Large intestine (tissue), 3 donors: ENCODE measurements at regions not wholly inside any gene's neighbourhood (a gene's known extent, or its start where the extent isn't known, plus 50 kb on each side); places are given as distances from the start of the nearest gene placed in this dataset.

Source experiments
- DNase-seq, 2 donors: peaks; one replicate each; pipeline versions ENCODE4 v3.0.0 to v3.0.0-alpha.2; 2013
- H3K27ac ChIP-seq: one replicate; pipeline ENCODE4 v1.5.1; 2013; ENCODE audit warnings: low read length
- H3K27me3 ChIP-seq: 2 replicates; pipeline ENCODE4 v1.6.1; 2013; ENCODE audit warnings: low read length; ENCODE audit not compliant: control insufficient read depth, insufficient read depth
- H3K36me3 ChIP-seq: 2 replicates; pipeline ENCODE4 v1.6.1; 2013; ENCODE audit warnings: low read length; ENCODE audit not compliant: control insufficient read depth, insufficient read depth
- H3K4me1 ChIP-seq: one replicate; pipeline ENCODE4 v1.6.1; 2013; ENCODE audit warnings: low read length; ENCODE audit not compliant: control insufficient read depth, insufficient read depth
- H3K4me3 ChIP-seq: one replicate; pipeline ENCODE4 v1.5.1; 2013; ENCODE audit warnings: low read length
- H3K9me3 ChIP-seq: one replicate; pipeline ENCODE4 v1.6.1; 2013; ENCODE audit warnings: mild to moderate bottlenecking, low read depth, low read length, moderate library complexity; ENCODE audit not compliant: control insufficient read depth
- WGBS: methylation state at CpG from one replicate; pipeline ENCODE4 v1.1.5; 2013; ENCODE audit warnings: low lambda C conversion rate; ENCODE audit not compliant: insufficient coverage; 5-methylcytosine and 5-hydroxymethylcytosine counted together

DNA sequence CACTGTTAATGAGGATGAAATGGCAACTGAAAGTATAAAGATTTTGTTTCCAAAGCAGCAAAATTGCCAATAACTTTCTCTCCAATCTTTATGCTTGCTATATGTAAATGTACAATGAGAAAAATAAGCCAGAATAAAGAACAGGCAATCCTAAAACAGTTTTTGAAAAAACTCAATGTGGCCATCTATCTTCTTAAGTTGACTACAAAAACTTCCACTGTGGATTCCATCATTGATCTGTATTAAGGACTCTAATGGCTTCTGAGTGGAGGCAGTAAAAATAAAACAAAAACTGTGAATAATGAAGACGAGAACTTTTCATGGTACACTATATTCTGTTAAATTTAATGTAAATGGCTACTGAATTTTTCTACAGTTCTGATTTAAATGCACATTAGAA, 382.9 kb downstream of the TMEM232 start:
- H3K9me3 ChIP-seq: no peaks in the 10 kb centered on the region
- DNase-seq: no peak
- H3K4me3 ChIP-seq: no peak overlapping the region
- H3K36me3 ChIP-seq: no peaks in the 10 kb centered on the region
- no peaks in the 10 kb centered on the region for H3K27me3 ChIP-seq
- no peak overlapping the region for H3K27ac ChIP-seq
- H3K4me1 ChIP-seq: peaks cover 4% of the 10 kb centered on the region
- WGBS: no CpG with 5 or more reads among the region's 1 CpG

DNA sequence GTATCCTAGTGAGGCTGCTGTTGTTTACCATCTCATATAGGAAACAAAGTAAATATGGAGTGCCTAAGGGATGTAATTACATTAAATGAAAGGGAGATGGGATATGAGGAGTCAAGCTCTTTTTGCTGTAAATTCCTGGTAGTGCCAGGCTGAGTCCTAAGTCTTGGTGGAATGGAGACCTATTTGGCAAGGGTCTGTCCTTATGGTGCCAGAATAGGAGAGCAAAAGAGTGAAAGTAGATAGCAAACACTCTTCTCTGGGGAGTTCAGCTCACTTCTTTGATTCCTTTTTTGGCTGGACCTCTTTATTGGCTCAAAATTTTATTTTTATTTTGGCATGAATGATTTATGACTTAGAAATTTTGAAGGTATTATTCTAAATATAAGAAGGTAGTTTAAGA, 380.8 kb downstream of the TMEM232 start:
- no peak overlapping the region for H3K4me3 ChIP-seq
- no peak overlapping the region for H3K27ac ChIP-seq
- H3K27me3 ChIP-seq: no peaks in the 10 kb centered on the region
- H3K4me1 ChIP-seq: peaks cover 4% of the 10 kb centered on the region
- H3K9me3 ChIP-seq: no peaks in the 10 kb centered on the region
- no peaks in the 10 kb centered on the region for H3K36me3 ChIP-seq
- no peak for DNase-seq

DNA sequence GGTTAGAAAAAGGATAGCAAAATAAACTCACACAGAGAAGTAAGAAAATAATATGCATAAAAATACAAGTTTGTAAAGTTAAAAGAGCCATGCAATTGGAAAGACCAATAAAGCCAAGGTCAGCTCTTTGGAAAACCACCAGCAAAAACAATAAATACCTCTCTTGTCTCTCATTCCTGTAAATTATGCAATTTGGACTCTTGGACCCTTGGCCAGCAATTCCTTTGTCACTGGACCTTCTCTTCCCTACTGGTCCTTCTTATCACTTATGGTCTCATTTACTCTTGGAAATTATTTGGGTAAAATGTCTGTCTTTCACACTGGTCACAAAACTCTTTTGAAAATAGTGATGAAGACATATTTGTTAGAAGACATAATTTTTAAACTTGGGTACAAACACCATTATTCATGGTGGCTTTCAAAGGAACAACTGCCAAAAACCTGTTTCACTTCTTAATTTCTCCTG, 379.5 kb downstream of the TMEM232 start:
- Histone ChIP-seq H3K27ac (peak overlapping the region; percentile 44), H3K9me3 (no peaks in the 10 kb centered on the region), H3K36me3 (no peaks in the 10 kb centered on the region), H3K27me3 (no peaks in the 10 kb centered on the region), H3K4me3 (no peak overlapping the region), H3K4me1 (peaks cover 4% of the 10 kb centered on the region)
- DNase-seq: peak; percentile 81 to 88

- no peak for DNase-seq
- no peak overlapping the region for H3K4me3 ChIP-seq
- H3K36me3 ChIP-seq: no peaks in the 10 kb centered on the region
- no peaks in the 10 kb centered on the region for H3K27me3 ChIP-seq
- H3K27ac ChIP-seq: peak overlapping the region; percentile 23
- peaks cover 1% of the 10 kb centered on the region for H3K4me1 ChIP-seq
- no peaks in the 10 kb centered on the region for H3K9me3 ChIP-seq
Observed at GRCh38 chr5:110347781-110348180, 378.7 kb downstream of the TMEM232 start.

GRCh38 chr5:110351430-110351829, 375.0 kb downstream of the TMEM232 start:
- DNase-seq: no peak
- Histone ChIP-seq H3K4me3 (no peak overlapping the region), H3K27ac (no peak overlapping the region), H3K9me3 (no peaks in the 10 kb centered on the region), H3K4me1 (no peaks in the 10 kb centered on the region), H3K27me3 (no peaks in the 10 kb centered on the region), H3K36me3 (no peaks in the 10 kb centered on the region)

DNA sequence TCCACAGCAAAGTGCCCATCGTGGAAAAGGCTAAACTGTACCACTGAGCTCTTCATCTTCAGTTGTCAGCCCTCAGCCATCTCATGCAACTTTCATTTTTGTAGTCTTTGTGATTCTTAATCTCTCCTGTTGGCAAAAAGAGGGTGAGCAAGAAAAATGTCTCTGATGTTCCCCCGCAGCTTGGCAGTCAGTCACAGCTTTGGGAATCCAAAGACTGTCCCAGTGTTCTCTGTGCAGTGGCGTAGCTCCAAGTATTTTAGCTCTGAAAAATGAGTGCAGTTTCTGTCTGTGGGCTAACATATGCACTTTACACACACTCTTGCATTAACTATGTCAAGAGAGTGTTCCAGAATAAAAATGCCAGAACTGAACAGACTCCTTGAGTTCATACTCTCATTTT, 372.2 kb downstream of the TMEM232 start:
- DNase-seq: no peak
- no CpG with 5 or more reads among the region's 3 CpGs for WGBS
- Histone ChIP-seq H3K4me1 (no peaks in the 10 kb centered on the region), H3K4me3 (no peak overlapping the region), H3K27ac (no peak overlapping the region), H3K9me3 (no peaks in the 10 kb centered on the region), H3K36me3 (no peaks in the 10 kb centered on the region), H3K27me3 (no peaks in the 10 kb centered on the region)

- Histone ChIP-seq H3K9me3 (no peaks in the 10 kb centered on the region), H3K27me3 (no peaks in the 10 kb centered on the region), H3K4me1 (no peaks in the 10 kb centered on the region), H3K36me3 (no peaks in the 10 kb centered on the region), H3K27ac (no peak overlapping the region), H3K4me3 (no peak overlapping the region)
- 100% methylated on average over 1 of the region's 8 CpGs for WGBS
- no peak for DNase-seq
Observed at GRCh38 chr5:110354915-110355644, 371.4 kb downstream of the TMEM232 start.

DNA sequence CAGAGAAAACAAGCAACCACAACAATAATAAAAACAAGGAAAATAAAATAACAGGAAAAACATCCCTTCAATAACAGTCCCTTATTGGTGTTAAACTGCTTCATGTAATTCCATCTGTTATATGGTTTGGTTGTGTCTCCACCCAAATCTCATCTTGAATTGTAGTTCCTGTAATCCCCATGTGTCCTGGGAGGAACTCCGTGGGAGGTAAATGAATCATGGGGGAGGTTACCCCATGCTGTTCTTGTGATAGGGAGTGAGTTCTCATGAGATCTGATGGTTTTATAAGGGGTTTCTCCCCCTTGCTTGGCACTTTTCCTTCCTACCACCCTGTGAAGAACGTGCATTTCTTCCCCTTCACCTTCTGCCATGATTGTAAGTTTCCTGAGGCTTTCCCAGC, 369.8 kb downstream of the TMEM232 start:
- no peak overlapping the region for H3K27ac ChIP-seq

DNA sequence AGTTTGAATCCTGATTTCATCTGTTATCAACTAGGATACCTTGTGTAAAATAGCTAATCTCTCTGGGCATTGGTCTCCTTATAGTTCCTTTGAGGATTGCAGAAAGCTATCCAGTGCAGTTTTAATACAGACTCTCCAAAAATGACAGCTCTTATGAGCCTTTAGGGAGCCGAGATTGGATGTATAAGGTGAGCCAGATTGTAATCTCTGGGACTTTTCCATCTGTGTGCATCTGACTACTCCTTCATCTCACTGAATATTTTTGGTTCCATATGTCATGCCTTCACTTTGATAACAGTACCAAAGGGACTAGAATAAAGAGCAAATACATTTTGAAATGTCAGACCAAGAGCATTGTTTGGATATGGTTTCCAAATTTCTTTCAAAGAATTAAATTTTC, 367.2 kb downstream of the TMEM232 start:
- H3K9me3 ChIP-seq: no peaks in the 10 kb centered on the region
- no CpG with 5 or more reads among the region's 1 CpG for WGBS
- no peak overlapping the region for H3K27ac ChIP-seq
- no peaks in the 10 kb centered on the region for H3K27me3 ChIP-seq
- no peaks in the 10 kb centered on the region for H3K36me3 ChIP-seq
- DNase-seq: no peak
- peaks cover 4% of the 10 kb centered on the region for H3K4me1 ChIP-seq
- H3K4me3 ChIP-seq: no peak overlapping the region

More for the DNA sequence above, 369.8 kb downstream of the TMEM232 start:
- Histone ChIP-seq H3K27me3 (no peaks in the 10 kb centered on the region), H3K36me3 (no peaks in the 10 kb centered on the region), H3K4me3 (no peak overlapping the region), H3K9me3 (no peaks in the 10 kb centered on the region), H3K4me1 (no peaks in the 10 kb centered on the region)
- DNase-seq: no peak
- WGBS: no CpG with 5 or more reads among the region's 2 CpGs

- no peaks in the 10 kb centered on the region for H3K9me3 ChIP-seq
- no peaks in the 10 kb centered on the region for H3K27me3 ChIP-seq
- H3K36me3 ChIP-seq: no peaks in the 10 kb centered on the region
- H3K27ac ChIP-seq: no peak overlapping the region
- H3K4me3 ChIP-seq: no peak overlapping the region
- H3K4me1 ChIP-seq: peaks cover 4% of the 10 kb centered on the region
- DNase-seq: no peak
Observed at GRCh38 chr5:110361471-110361870, 365.0 kb downstream of the TMEM232 start.

GRCh38 chr5:110362261-110362660, 364.2 kb downstream of the TMEM232 start:
- no peak overlapping the region for H3K27ac ChIP-seq
- no peak overlapping the region for H3K4me3 ChIP-seq
- H3K9me3 ChIP-seq: no peaks in the 10 kb centered on the region
- no peaks in the 10 kb centered on the region for H3K27me3 ChIP-seq
- H3K36me3 ChIP-seq: no peaks in the 10 kb centered on the region
- DNase-seq: peak in 1 of 2 donors; percentile 21
- peaks cover 4% of the 10 kb centered on the region for H3K4me1 ChIP-seq
- no CpG with 5 or more reads among the region's 2 CpGs for WGBS
